GM20000 (cell line): ENCODE measurements at regions not wholly inside any gene's neighbourhood (a gene's known extent, or its start where the extent isn't known, plus 50 kb on each side); places are given as distances from the start of the nearest gene placed in this dataset.

Experiments
- DNase-seq: peaks from one replicate; pipeline ENCODE4 v3.0.0; 2012; ENCODE audit warnings: low spot score
- CTCF ChIP-seq: IDR thresholded peaks from 2 replicates; pipeline ENCODE4 v1.5.1; 2012; ENCODE audit warnings: mild to moderate bottlenecking, control low read depth; ENCODE audit errors: extremely low read depth, missing control alignments

GRCh38 chr6:121582262-121582661, 146.8 kb downstream of the GJA1 start:
- TF ChIP-seq CTCF: no peak
- DNase-seq: no peak

GRCh38 chr6:121584586-121585369, 149.3 kb downstream of the GJA1 start:
- TF ChIP-seq CTCF: no peak
- no peak for DNase-seq

GRCh38 chr6:121590438-121590837, 155.0 kb downstream of the GJA1 start:
- no peak for DNase-seq
- TF ChIP-seq CTCF: no peak

GRCh38 chr6:121590916-121591315, 155.5 kb downstream of the GJA1 start:
- no peak for TF ChIP-seq CTCF
- no peak for DNase-seq

- DNase-seq: no peak
- no peak for TF ChIP-seq CTCF
Measured at GRCh38 chr6:121592261-121592935, 157.0 kb downstream of the GJA1 start.

GRCh38 chr6:121593011-121593641, 157.7 kb downstream of the GJA1 start:
- no peak for DNase-seq

More at GRCh38 chr6:121593011-121593641, 157.7 kb downstream of the GJA1 start:
- no peak for TF ChIP-seq CTCF
